GM21717 (cell line): ENCODE measurements at regions not wholly inside any gene's neighbourhood (a gene's known extent, or its start where the extent isn't known, plus 50 kb on each side); places are given as distances from the start of the nearest gene placed in this dataset.
"Not testable (repeated sequence)": the region's sequence is repeated elsewhere in the genome, so short reads cannot be mapped to it uniquely, and the experiment has no call there.

Experiments used
- ATAC-seq: cut with Tn5 transposase; IDR thresholded peaks from one replicate; pipeline ENCODE4 v1.9.1; 2021; ENCODE audit warnings: mild to moderate bottlenecking, moderate library complexity; ENCODE audit not compliant: unreplicated experiment

DNA sequence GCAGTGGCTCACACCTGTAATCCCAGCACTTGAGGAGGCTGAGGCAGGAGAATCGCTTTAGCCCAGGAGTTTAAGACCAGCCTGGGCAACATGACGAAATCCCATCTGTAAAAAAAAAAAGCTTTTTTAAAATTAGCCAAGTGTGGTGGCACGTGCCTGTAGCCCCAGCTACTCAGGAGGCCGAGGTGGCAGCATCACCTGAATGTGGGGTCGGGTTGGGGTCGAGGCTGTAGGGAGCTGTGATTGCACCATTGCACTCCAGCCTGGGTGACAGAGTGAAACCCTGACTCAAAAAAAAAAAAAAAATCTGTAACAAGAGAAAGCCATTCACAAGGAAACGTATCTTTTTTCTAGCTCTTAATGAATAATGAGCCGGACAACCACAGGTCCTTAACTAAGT is 74.7 kb upstream of the DLG1 start:
- ATAC-seq = no peak

DNA sequence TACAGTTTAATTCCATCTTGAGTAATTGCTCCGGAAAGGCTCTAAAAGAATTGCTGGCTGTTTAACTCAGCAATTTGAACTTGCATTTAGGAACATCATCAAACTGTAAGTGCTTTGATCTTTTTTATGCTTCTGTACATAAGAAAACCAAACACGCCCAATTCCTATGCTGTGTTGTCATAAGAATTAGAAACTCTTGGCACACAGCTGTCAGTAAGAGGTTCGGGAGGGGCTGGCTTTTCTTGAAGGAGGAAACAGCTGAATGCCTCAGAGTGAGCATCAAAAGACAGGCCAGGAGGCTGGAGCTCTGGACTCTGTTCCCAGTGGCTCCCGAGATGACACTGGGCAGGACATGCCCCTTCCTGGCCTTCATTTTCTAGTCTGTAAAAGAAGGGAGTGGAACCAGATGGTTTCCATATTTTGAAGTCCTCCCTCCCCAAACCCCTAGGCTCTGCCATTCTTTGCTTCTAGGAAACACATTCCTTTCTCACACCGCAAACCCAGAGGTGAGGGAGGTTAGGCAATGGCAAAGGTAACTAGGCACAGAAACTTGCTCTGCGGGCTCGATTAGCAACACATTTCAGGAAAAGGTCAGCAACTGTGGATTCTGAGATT is 73.7 kb upstream of the DLG1 start:
- no peak for ATAC-seq

DNA sequence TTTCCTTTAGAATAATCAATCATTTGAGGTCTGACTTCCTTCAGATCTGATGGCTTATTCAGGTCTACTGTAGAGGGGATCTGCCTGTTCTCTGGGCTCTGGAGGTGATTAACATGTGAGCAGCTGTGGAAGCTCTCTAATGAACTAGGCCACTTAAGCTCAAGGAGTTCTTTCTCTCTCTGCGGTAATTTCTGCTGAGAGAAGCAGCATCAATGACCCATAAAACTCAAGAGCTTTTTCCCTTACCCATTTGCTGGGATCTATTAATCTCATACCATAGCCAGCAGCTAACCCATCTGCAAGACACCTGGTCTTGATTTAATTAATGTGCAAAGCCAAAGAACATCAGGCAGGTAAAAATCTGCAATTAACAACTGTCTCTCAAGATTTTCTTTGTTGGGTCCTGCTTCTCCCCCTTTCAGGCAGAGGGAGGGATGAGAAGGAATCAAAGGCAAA is 73.2 kb upstream of the DLG1 start:
- ATAC-seq = no peak

DNA sequence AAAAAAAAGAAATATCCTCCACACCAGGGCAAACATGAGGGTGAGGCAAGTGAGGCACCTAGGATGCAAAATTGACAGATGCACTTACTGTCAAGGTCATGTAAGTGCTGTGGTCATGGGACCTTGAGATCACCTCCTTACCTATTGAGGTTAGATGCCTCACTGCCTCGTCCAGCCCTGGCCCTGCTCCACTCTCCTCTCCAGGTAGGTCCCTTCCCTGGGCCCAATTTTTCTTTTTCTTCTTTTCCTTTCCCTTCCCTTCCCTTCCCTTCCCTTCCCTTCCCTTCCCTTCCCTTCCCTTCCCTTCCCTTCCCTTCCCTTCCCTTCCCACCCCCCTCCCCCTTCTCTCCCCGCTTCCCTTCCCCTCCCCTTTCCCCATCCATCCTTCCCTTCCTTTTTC is 71.1 kb upstream of the DLG1 start:
- no peak for ATAC-seq

DNA sequence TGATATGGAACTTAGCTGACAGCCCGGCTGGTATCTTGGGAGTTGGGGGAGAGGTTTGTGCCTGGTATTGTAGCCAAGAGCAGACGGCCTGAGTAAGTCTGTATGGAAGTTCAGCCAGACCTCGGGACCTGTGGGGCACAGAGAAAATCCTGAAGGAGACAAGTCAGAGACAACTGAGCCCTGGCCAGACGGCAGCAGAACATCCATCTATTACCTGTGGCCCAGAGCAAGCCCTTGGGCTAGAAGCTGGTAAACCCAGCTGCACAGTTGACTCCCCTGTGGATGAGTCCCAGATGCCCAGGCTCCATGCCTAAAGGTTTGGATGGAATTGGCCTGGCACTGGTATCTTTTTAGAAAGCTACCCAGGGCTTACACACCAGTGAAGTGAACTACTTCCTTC is 70.4 kb upstream of the DLG1 start:
- no peak for ATAC-seq

DNA sequence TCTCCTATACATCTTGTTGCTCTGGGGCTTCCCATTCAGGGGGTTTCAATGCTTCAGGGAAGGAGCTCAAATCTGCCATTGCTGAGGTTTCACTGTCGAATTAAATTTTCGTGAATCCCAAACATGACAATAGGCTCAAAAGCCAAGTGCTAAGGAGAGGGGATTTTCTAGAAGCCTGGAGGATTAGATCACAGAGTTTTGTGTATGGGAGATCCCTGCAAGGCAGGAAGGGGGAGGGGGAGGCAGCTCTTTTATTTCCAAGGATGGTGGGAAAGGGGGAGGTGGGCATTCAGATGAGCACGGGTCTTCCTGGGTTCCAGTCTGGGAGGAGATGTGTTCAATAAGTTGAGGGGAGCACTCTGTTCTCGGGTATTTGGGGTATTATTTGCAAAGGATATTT is 69.9 kb upstream of the DLG1 start:
- no peak for ATAC-seq

DNA sequence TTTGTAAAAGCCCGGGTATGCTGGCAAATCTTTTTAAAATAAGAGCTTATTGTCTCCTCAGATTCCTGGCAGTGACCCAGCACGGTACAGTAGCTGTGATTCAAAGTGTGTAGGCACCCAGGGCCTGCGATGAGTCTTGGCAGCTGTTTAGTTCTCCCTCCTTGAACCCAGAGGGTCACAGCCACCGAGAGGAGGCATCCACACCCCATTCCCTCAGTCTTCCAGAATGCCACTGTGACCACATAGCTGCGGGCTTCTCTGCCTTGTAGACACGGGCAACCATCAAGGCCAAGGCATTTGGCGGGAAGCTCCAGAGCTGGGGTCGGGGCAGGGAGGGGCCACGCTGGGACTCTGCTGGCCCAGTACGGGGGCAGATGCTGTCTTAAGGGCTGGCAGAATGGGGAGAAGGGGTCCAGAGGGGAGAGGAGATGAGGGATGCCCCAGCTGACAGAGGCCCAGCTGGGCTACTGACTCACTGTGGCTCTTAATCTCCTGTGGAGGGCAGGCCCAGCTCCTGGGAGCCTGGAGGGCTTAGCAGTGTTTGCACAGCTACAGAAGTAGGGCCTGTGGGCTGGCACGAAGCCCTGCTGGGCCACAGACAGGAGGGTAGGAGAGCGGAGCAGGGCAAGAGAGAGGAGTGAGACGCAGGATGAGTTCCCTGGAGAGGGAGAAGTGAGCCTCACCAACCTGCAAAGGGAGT is 68.8 kb upstream of the DLG1 start:
- ATAC-seq = no peak

DNA sequence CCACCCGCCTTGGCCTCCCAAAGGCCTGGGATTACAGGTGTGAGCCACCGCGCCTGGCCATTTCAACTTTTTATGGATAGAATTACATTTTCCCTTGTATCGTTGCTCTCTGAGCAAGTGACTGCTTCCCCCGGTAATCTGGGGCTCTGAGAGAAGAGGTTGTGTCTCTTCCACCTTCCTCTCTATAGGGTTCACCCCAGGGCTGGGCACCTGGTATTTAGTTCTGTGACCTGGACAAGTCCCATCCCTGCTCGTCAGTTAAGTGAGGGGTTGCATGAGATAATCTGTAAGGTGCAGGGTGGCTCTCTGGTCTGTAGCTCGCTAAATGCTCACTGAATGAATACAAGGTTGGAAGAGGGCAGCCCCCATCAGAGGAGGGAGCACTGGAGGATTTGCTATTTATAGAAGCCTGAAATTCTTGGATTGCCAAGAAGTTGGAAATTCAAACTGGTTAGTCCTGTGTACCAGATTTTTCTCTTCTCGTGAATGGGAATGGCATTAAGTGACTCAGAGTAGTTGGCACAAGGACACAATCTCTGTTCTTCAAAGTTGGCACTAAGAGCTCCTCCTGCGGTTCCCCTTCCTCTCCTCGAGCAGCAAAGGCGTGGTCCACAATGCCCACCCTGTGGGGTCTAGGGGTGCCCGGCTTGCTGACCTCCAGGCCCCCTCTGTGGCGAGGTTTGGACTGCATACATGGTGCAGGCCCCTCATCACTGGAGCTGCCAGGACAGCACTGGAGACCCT is 68.1 kb upstream of the DLG1 start:
- ATAC-seq = no peak

DNA sequence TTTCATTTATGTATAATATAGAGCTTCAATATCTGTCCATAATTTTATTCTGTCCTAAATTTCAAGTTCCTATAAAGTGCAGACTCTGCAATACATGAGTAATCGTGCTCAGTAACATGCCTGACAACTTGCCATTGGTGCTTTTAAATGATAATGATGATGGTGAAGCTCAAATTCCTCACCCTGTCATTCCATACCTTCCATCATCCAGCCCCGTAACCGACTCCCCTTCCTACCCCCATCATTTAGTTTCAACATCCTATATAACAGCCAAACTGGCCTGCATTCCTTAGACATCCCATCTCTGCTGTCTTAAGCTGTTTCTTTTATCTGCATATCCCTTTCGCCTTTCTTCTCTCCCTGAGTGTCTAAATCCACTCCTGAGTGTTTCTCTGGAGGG is 67.2 kb upstream of the DLG1 start:
- no peak for ATAC-seq

DNA sequence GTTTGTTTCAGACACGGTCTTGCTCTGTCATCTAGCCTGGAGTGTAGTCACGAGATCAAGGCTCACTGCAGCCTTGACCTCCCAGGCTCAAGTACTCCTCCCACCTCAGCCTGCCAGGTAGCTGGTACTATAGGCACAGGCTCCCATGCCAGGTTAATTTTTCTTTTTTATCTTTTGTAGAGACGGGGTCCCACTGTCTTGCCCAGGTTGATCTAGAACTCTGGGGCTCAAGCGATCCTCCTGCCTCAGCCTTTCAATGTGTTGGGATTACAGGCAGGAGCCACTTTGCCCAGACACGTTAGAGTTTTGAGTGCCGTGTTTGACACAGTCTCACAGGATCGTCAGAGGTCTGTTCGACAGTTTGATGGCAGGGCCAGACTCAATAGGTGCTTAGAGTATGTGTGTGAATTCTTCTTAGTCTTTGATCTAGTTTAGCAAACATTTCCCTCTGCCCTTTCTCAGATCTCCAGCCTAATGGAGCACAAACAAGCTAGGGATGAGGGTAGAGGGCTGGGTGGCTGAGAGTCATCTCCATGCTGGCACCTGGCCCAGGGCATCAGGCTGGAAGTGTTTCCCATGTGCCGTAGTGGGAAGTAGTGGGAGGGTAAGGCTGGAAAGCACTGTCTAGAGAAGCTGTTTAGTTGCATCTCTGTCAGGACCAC is 66.1 kb upstream of the DLG1 start:
- no peak for ATAC-seq

DNA sequence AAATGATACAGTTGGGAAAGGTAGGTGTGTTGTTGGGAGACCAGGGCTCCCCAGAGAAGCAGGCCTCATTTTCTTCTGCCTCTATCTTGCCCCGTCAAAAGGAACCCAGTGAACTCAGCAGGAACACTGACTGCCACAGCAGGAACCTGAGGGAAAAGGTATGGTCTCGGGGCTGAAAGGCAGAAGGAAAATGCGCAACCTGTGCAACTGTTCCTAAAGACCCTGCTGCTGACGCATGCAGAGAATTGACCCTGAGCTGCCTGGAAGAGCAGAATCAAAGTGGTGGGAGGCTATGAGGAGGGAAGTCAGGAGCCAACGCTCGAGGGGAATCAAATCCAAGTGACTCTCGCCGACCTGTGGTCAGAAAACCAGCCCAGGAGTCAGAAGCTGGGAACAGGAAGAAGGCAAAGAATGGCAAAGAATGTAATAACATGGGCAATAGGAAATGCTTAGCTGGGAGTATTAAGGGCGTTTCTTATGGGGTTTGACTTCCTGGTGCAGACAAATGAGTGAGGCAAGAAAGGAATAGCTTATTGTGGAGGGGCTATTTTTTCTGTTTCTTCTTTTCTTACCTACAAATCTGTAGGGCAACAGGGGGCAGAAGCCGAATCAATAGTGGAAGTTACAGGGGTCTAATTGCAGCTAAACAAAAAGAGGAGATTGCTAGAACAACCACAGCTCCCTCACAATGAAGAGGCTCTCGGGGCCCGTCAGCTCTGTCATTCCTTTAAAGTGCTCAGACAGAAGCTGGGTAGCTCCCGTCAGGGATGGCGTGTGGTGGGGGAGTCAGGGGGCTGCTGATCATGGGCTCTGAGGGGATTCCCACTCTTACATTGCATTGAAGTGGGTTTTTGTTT is 65.4 kb upstream of the DLG1 start:
- no peak for ATAC-seq

DNA sequence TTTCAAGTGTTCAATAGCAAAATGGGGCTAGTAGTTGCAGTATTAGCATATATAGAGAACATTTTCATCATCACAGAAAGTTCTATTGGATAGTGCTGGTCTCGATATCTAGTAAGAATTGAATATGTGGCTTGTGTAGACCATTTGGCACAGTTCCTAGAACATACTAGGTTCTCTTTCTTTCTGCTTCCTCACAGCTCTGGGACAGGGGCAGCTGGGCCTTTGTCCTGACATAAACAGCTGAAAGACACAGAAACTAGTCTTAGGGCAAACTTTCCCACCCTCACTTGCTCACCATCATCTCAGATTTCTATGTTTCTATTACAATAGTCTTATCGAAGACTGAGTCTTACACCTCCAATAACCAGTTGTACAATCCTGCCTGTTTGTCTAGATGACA is 63.7 kb upstream of the DLG1 start:
- ATAC-seq = no peak

DNA sequence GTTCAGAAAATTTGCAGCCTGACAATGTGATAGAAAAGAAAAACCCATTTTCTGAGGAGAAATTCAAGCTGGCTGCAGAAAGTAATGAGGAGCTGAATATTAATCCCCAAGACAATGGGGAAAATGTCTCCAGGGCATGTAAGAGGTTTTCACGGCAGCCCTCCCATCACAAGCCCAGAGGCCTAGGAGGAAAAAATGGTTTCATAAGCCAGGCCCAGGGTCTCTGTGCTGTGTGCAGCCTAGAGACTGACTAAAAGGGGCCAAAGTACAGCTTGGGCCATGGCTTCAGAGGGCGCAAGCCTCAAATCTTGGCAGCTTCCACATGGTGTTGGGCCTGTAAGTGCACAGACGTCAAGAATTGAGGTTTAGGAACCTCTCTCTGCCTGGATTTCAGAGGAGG is 61.7 kb upstream of the DLG1 start:
- not testable (repeated sequence) for ATAC-seq

DNA sequence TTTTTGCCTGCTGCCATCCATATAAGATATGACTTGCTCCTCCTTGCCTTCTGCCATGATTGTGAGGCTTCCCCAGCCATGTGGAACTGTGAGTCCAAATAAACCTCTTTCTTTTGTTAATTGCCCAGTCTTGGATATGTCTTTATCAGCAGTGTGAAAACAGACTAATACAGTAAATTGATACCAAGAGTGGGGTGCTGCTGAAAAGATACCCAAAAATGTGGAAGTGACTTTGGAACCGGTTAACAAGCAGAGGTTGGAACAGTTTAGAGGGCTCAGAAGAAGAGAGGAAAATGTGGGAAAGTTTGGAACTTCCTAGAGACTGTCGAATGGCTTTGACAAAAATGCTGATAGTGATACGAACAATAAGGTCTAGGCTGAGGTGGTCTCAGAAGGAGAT is 61.1 kb upstream of the DLG1 start:
- not testable (repeated sequence) for ATAC-seq

DNA sequence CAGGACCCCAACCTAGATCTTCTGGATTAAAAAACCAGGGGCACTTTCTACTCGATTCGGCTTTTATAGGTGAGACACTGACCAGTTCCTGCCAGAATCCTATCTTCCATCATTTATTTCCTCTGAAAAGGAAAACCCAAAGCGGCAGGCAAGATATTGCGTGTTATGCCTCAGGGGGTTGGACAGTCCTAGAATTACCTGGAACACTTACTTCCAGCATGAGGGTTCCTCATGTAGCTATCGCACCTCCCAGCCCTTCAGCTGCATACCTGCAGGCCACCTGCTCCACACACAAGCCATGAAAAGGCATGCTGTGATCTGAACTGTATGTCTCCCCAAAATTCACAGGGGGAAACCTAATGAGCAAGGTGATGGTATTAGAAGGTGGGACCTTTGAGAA is 58.3 kb upstream of the DLG1 start:
- ATAC-seq = no peak

DNA sequence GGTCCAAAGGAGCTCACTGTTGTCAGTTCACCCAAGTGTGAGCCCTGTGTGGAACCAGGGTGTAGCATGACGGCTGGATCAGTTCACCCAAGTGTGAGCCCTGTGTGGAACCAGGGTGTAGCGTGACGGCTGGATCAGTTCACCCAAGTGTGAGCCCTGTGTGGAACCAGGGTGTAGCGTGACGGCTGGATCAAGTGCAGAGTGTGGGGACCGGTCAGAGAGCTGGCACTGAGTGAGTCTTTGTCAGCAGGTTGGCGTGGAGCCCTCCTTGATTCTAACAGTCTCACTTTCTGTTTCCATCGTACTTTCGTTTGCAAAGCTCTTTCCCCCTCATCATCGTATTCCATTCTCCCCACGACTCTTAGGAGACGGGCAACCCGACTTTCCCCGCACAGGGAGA is 57.9 kb upstream of the DLG1 start:
- no peak for ATAC-seq

DNA sequence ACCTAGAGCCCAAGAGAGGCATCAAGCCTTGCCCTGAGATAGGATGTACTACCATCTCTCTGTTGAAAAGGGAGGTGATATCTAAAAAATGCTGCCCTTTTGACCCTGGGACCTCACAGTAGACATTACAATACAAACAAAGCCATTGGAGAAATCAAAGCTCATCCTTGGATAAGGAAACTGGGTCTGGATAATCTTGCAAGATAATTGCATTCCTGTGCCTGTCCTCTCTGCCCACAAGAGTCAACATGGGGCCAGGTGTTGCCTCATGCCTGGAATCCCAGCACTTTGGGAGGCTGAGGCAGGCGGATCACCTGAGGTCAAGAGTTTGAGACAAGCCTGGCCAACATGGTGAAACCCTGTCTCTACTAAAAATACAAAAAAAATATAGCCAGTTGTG is 57.3 kb upstream of the DLG1 start:
- no peak for ATAC-seq

DNA sequence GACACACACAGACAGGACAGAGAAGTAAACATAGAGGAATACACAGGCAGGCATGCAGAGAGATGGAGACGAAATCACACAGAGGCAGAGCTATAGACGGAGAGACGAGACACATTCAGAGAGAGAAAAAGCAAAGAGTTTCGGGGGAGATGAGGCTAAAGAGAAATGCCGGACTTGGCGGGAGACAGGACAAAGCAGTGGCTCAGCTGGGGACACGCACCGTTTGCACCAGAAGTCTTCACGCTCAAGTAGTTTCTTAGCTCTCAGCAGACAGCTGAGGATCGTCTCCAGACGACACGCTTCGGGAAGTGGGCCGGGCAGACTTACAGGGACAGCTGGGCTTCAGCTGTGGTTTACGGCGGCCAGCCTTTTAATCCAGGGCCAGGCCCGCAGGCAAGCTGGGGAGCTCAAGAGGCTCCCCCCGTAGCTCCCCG is 56.2 kb upstream of the DLG1 start:
- ATAC-seq = no peak

DNA sequence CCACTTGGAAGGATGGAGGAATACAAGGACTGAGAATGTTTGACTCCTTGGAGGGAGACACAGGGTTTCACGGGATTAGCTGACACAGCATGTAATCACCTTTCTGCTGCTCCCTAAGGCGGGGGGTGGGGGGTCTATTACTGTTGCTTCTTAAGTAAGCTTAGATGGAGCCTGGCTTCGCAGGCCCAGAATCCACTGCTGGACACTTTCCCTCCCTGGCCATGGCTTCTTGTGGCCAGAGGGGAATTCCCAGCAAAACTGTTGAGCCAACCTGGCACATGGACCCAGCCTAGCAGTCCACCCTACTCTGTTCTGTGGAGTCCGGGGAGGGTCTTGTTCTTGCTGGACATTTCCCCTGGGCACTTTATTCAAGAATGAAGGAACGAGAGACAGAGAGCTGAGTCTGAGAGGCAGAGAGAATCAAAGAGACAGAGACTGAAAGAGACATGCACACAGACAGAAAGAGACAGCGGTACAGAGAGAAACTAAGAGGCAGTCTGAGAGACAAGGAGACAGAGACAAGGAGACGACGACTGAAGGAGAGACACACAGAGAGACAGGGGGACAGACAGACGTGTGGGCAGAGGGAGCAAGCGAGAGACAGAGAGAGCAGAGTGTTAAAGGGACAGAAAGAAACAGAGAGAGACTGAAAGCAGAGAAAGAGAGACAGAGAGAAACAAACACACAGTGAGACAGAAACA is 55.6 kb upstream of the DLG1 start:
- no peak for ATAC-seq
